ENCODE measurements at regions not wholly inside any gene's neighbourhood (a gene's known extent, or its start where the extent isn't known, plus 50 kb on each side); places are given as distances from the start of the nearest gene placed in this dataset.

DNA sequence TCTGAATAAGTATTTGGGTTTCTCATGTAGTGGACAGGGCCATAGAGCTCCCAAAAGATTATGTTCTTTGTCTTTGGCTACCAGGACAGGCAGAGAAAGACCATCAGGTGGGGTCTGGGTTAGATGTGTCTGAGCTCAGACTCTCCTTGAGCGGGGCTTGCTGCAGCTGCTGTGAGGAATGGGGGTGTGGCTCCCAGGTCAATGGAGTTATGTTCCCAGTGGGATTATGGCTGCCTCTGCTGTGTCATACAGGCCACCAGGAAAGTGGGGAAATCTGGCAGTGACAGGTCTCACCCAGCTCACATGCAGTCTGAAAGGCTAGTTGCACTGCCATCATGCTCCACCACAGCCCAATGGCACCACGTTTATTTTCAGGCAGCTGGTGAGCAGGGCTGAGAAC is 97.0 kb upstream of the FERD3L start:
- Histone ChIP-seq H3K4me1 (ENCODE audit: control insufficient read depth, insufficient read depth, low read length) (no peaks in the 10 kb centered on the region), H3K36me3 (ENCODE audit: control insufficient read depth in 2 of 2, insufficient read depth in 2 of 2, low read length in 2 of 2) (no peaks in the 10 kb centered on the region), H3K4me3 (ENCODE audit: low read length in 2 of 2) (no peak overlapping the region), H3K27me3 (ENCODE audit: control insufficient read depth in 1 of 2, insufficient read depth in 2 of 2, low read length in 2 of 2) (no peaks in the 10 kb centered on the region), H3K9ac (ENCODE audit: low read length in 2 of 2) (no peak overlapping the region), H3K27ac (ENCODE audit: low read length) (no peak overlapping the region), H3K9me3 (ENCODE audit: control insufficient read depth in 2 of 2, low read length in 2 of 2) (peaks cover 0 to 12% of the 10 kb centered on the region in 2 donors)

DNA sequence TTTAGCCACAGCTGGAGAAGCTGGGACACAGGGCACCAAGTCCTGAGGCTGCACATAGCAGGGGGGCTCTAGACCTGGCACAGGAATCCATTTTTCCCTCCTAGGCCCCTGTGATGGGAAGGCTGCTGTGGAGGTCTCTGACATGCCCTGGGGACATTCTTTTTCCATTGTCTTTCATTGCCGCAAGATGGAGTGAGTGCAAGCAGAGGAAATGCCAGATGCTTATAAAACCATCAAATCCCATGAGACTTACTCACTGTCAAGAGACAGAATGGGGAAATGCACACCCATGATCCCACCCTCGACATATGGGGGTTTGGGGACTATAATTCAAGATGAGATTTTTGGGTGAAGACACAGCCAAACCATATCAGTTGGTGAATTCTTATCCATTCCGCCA is 94.7 kb upstream of the FERD3L start:
- no peak overlapping the region for H3K27ac ChIP-seq (ENCODE audit: low read length)
- no peaks in the 10 kb centered on the region for H3K27me3 ChIP-seq (ENCODE audit: control insufficient read depth in 1 of 2, insufficient read depth in 2 of 2, low read length in 2 of 2)
- no peaks in the 10 kb centered on the region for H3K4me1 ChIP-seq (ENCODE audit: control insufficient read depth, insufficient read depth, low read length)
- H3K36me3 ChIP-seq (ENCODE audit: control insufficient read depth in 2 of 2, insufficient read depth in 2 of 2, low read length in 2 of 2) = no peaks in the 10 kb centered on the region
- H3K9ac ChIP-seq (ENCODE audit: low read length in 2 of 2) = no peak overlapping the region
- peaks cover 0 to 12% of the 10 kb centered on the region in 2 donors for H3K9me3 ChIP-seq (ENCODE audit: control insufficient read depth in 2 of 2, low read length in 2 of 2)
- H3K4me3 ChIP-seq (ENCODE audit: low read length in 2 of 2) = no peak overlapping the region

DNA sequence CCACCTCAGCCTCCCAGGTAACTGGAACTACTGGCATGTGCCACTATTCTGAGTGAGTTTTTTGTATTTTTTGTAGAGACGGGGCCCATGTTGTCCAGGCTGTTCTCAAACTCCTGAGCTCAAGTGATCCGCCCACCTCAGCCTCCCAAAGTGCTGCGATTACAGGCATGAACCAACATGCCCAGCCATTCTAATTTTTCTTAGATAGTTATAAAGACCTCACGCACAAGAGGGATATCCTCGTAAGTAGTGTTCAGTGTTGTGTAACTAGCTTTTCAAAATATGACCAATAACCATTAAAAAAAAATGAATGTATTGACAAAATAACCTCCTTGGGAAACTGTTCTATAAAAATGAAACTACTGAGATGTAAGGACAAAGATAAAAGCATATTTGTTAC is 90.5 kb upstream of the FERD3L start:
- H3K9ac ChIP-seq (ENCODE audit: low read length in 2 of 2) = no peak overlapping the region
- H3K27ac ChIP-seq (ENCODE audit: low read length) = no peak overlapping the region
- no peaks in the 10 kb centered on the region for H3K27me3 ChIP-seq (ENCODE audit: control insufficient read depth in 1 of 2, insufficient read depth in 2 of 2, low read length in 2 of 2)
- peaks cover 0 to 3% of the 10 kb centered on the region in 2 donors for H3K9me3 ChIP-seq (ENCODE audit: control insufficient read depth in 2 of 2, low read length in 2 of 2)
- H3K36me3 ChIP-seq (ENCODE audit: control insufficient read depth in 2 of 2, insufficient read depth in 2 of 2, low read length in 2 of 2) = no peaks in the 10 kb centered on the region
- no peaks in the 10 kb centered on the region for H3K4me1 ChIP-seq (ENCODE audit: control insufficient read depth, insufficient read depth, low read length)
- no peak overlapping the region for H3K4me3 ChIP-seq (ENCODE audit: low read length in 2 of 2)

DNA sequence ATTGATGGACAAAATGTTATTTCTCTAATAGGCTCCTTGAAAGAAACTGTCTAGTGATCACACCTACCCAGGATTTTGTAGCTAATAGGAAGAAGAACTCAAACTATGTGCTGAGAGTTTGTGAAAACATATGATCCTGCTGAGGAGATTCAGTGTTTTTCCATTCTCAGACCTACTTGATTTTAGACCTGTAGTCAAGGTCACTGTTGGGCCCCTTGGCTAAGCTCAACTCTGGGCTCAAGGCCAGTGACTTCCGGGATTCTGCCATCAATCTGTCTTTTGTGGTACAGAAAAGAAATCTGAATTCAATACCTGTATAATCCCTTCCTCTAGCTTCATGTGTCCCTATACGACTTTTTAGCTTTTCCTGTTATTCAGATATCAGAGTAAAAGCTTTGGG is 79.7 kb upstream of the FERD3L start:
- Histone ChIP-seq H3K9ac (ENCODE audit: low read length in 2 of 2) (no peak overlapping the region), H3K27me3 (ENCODE audit: control insufficient read depth in 1 of 2, insufficient read depth in 2 of 2, low read length in 2 of 2) (no peaks in the 10 kb centered on the region), H3K9me3 (ENCODE audit: control insufficient read depth in 2 of 2, low read length in 2 of 2) (no peaks in the 10 kb centered on the region), H3K4me1 (ENCODE audit: control insufficient read depth, insufficient read depth, low read length) (no peaks in the 10 kb centered on the region), H3K4me3 (ENCODE audit: low read length in 2 of 2) (no peak overlapping the region), H3K36me3 (ENCODE audit: control insufficient read depth in 2 of 2, insufficient read depth in 2 of 2, low read length in 2 of 2) (no peaks in the 10 kb centered on the region), H3K27ac (ENCODE audit: low read length) (no peak overlapping the region)

DNA sequence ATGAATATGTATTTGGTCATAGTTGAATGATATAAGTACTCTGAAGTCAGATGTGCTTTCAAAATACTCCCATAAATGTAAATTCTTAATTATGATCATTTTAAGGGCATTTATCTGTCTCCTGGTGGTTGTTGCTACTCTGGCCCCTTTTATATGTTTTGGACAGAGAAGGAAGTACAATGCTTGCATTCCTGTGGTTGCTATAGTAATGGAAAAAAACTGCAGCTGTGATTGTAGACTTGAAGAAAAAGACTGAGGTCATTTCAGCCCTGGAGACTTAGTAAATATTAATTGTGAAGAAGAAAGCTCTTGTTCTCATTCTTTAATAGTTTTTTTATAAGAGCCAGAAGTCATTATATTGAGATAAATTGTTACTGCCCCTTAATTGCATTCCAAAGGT is 70.2 kb upstream of the FERD3L start:
- H3K4me3 ChIP-seq (ENCODE audit: low read length in 2 of 2) = no peak overlapping the region
- H3K9ac ChIP-seq (ENCODE audit: low read length in 2 of 2) = no peak overlapping the region
- no peaks in the 10 kb centered on the region for H3K36me3 ChIP-seq (ENCODE audit: control insufficient read depth in 2 of 2, insufficient read depth in 2 of 2, low read length in 2 of 2)
- no peaks in the 10 kb centered on the region for H3K27me3 ChIP-seq (ENCODE audit: control insufficient read depth in 1 of 2, insufficient read depth in 2 of 2, low read length in 2 of 2)
- no peaks in the 10 kb centered on the region for H3K9me3 ChIP-seq (ENCODE audit: control insufficient read depth in 2 of 2, low read length in 2 of 2)
- no peak overlapping the region for H3K27ac ChIP-seq (ENCODE audit: low read length)
- H3K4me1 ChIP-seq (ENCODE audit: control insufficient read depth, insufficient read depth, low read length) = no peaks in the 10 kb centered on the region

DNA sequence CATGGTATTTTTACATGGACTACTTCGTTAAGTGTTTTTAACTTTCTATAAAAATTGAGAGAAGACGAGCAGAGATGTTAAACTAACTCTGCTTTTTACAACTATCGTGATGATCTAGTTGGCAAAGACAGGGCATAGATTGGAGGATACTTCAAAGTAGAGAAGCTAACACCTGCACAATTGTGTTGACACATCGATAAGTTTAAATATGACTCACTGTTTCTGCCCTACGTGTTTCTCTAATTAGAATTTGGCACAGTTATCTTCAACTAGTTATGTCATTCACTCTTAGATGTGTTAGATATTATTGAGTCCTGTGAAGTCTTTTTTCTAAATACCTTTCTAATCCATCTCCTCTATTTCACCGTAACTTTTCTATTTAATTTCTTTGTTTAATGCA is 68.5 kb upstream of the FERD3L start:
- no peaks in the 10 kb centered on the region for H3K4me1 ChIP-seq (ENCODE audit: control insufficient read depth, insufficient read depth, low read length)
- H3K27ac ChIP-seq (ENCODE audit: low read length) = no peak overlapping the region
- no peaks in the 10 kb centered on the region for H3K27me3 ChIP-seq (ENCODE audit: control insufficient read depth in 1 of 2, insufficient read depth in 2 of 2, low read length in 2 of 2)
- no peak overlapping the region for H3K4me3 ChIP-seq (ENCODE audit: low read length in 2 of 2)
- H3K36me3 ChIP-seq (ENCODE audit: control insufficient read depth in 2 of 2, insufficient read depth in 2 of 2, low read length in 2 of 2) = no peaks in the 10 kb centered on the region
- H3K9me3 ChIP-seq (ENCODE audit: control insufficient read depth in 2 of 2, low read length in 2 of 2) = no peaks in the 10 kb centered on the region
- H3K9ac ChIP-seq (ENCODE audit: low read length in 2 of 2) = no peak overlapping the region

DNA sequence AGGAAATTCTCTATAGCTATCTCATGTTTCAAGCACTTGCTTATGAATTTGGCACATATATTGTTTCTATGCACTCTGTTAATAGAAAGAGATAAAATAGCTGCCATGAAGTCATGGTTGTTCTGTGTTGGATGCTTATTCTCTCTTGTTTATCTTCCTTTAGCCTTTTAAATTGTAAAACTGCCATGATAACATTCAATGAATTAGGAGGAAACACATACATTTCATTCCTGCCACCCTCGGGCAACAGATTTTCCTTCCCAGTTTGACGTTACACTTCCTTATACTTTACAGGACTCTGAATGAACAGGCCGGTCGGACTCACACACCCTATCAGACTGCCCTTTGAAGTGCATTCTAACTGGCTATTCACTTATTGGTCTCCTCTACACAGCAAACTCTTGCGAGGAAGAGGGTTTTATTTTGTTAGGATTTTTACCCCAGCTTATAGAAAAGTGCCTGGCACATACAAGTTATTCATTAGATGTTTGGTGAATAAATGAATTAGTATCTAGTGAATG is 65.7 kb upstream of the FERD3L start:
- Histone ChIP-seq H3K4me1 (ENCODE audit: control insufficient read depth, insufficient read depth, low read length) (no peaks in the 10 kb centered on the region), H3K36me3 (ENCODE audit: control insufficient read depth in 2 of 2, insufficient read depth in 2 of 2, low read length in 2 of 2) (no peaks in the 10 kb centered on the region), H3K9ac (ENCODE audit: low read length in 2 of 2) (no peak overlapping the region), H3K4me3 (ENCODE audit: low read length in 2 of 2) (no peak overlapping the region), H3K27me3 (ENCODE audit: control insufficient read depth in 1 of 2, insufficient read depth in 2 of 2, low read length in 2 of 2) (no peaks in the 10 kb centered on the region), H3K27ac (ENCODE audit: low read length) (no peak overlapping the region), H3K9me3 (ENCODE audit: control insufficient read depth in 2 of 2, low read length in 2 of 2) (no peaks in the 10 kb centered on the region)

DNA sequence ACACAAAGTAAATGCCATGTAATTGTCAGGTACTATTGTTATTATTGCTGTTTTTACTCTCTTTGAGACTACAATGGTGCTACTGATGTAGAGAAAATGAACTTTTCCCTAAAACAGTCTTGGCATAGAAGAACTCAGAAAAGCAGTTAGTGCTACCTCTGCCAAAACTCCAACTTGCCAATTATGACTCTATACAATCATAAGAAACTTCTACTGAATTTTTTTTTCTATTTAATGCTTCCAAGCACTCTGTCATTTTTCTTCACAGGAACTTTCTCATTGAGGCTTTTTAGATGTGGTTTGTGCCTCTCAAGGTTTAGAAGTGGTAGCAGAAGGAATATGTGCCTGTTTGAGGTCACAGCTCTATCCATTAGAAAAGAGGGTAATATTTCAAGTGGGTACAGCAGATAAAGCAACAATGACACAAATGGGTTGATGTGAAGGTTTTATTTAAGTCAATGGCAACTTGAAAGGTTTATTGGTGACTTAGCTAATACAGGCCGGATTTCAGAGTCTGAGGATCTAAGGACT is 64.0 kb upstream of the FERD3L start:
- Histone ChIP-seq H3K4me3 (ENCODE audit: low read length in 2 of 2) (no peak overlapping the region), H3K4me1 (ENCODE audit: control insufficient read depth, insufficient read depth, low read length) (no peaks in the 10 kb centered on the region)

DNA sequence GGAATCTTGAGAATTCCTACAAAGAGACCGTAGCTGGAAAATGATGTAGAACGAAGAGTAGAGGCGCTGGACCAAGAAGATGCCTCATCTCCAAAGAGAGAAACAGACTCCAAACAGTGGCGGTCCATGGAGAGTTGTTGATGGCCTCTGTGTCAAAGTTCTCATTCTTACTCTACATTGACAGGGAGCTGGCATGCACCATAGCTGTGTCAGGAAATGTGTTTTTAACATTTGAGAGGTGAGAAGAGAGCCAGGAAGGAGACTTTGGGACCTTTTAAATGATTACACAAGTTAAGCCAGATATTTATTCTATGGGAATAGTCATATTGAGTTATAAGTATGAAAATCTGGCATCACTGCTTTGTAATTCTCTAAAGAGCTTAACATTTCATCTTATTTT is 61.5 kb upstream of the FERD3L start:
- Histone ChIP-seq H3K4me1 (ENCODE audit: control insufficient read depth, insufficient read depth, low read length) (no peaks in the 10 kb centered on the region), H3K9me3 (ENCODE audit: control insufficient read depth in 2 of 2, low read length in 2 of 2) (no peaks in the 10 kb centered on the region), H3K4me3 (ENCODE audit: low read length in 2 of 2) (no peak overlapping the region), H3K27ac (ENCODE audit: low read length) (no peak overlapping the region), H3K9ac (ENCODE audit: low read length in 2 of 2) (no peak overlapping the region), H3K36me3 (ENCODE audit: control insufficient read depth in 2 of 2, insufficient read depth in 2 of 2, low read length in 2 of 2) (no peaks in the 10 kb centered on the region), H3K27me3 (ENCODE audit: control insufficient read depth in 1 of 2, insufficient read depth in 2 of 2, low read length in 2 of 2) (no peaks in the 10 kb centered on the region)

More for the DNA sequence above, 64.0 kb upstream of the FERD3L start:
- Histone ChIP-seq H3K9ac (ENCODE audit: low read length in 2 of 2) (no peak overlapping the region), H3K36me3 (ENCODE audit: control insufficient read depth in 2 of 2, insufficient read depth in 2 of 2, low read length in 2 of 2) (no peaks in the 10 kb centered on the region), H3K27me3 (ENCODE audit: control insufficient read depth in 1 of 2, insufficient read depth in 2 of 2, low read length in 2 of 2) (no peaks in the 10 kb centered on the region), H3K9me3 (ENCODE audit: control insufficient read depth in 2 of 2, low read length in 2 of 2) (no peaks in the 10 kb centered on the region), H3K27ac (ENCODE audit: low read length) (no peak overlapping the region)

DNA sequence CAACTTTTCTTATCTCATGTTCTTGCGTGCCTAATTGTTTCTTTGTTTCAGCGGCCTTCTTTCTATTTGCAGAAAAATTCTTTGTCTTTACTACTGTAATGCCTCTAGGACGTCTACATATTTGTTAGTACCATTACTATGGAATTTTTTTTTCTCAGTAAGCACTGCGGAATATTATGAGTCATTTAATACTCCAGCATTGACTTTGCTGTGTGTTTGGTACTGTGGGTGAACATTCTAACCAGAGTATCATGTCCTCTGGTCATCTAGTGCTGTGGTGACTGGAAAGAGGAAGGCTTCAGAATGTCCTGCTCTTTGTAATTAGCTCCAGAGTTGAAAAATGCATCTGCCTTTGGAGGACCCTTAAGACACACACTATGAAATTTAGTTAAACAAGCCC is 58.5 kb upstream of the FERD3L start:
- no peak overlapping the region for H3K4me3 ChIP-seq (ENCODE audit: low read length in 2 of 2)

DNA sequence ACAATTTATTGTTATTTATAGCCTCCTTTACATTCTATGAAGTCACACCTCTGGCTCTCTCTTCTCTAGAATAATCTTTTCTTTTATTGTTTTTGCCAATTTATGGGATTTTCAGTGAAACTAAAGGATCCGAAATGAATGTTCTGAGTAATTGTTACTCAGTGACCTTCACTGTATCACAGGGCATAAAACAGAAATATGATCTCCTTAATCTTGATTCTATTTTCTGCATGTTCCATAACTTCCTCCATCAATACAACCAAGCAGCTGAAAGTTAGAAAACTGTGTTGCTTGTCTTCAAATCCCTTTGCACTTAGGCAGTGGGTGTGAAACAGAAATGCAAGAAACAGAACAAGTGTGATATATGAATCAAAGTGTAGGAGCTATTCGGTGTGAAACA is 57.4 kb upstream of the FERD3L start:
- H3K9me3 ChIP-seq (ENCODE audit: control insufficient read depth in 2 of 2, low read length in 2 of 2) = no peaks in the 10 kb centered on the region
- H3K27me3 ChIP-seq (ENCODE audit: control insufficient read depth in 1 of 2, insufficient read depth in 2 of 2, low read length in 2 of 2) = no peaks in the 10 kb centered on the region
- H3K4me1 ChIP-seq (ENCODE audit: control insufficient read depth, insufficient read depth, low read length) = no peaks in the 10 kb centered on the region
- H3K36me3 ChIP-seq (ENCODE audit: control insufficient read depth in 2 of 2, insufficient read depth in 2 of 2, low read length in 2 of 2) = no peaks in the 10 kb centered on the region
- no peak overlapping the region for H3K4me3 ChIP-seq (ENCODE audit: low read length in 2 of 2)
- no peak overlapping the region for H3K9ac ChIP-seq (ENCODE audit: low read length in 2 of 2)
- H3K27ac ChIP-seq (ENCODE audit: low read length) = no peak overlapping the region

More for the DNA sequence above, 58.5 kb upstream of the FERD3L start:
- no peaks in the 10 kb centered on the region for H3K4me1 ChIP-seq (ENCODE audit: control insufficient read depth, insufficient read depth, low read length)
- H3K9ac ChIP-seq (ENCODE audit: low read length in 2 of 2) = no peak overlapping the region
- no peaks in the 10 kb centered on the region for H3K27me3 ChIP-seq (ENCODE audit: control insufficient read depth in 1 of 2, insufficient read depth in 2 of 2, low read length in 2 of 2)
- no peaks in the 10 kb centered on the region for H3K9me3 ChIP-seq (ENCODE audit: control insufficient read depth in 2 of 2, low read length in 2 of 2)
- H3K27ac ChIP-seq (ENCODE audit: low read length) = no peak overlapping the region
- no peaks in the 10 kb centered on the region for H3K36me3 ChIP-seq (ENCODE audit: control insufficient read depth in 2 of 2, insufficient read depth in 2 of 2, low read length in 2 of 2)
